ENCODE measurements at regions not wholly inside any gene's neighbourhood (a gene's known extent, or its start where the extent isn't known, plus 50 kb on each side); places are given as distances from the start of the nearest gene placed in this dataset.

- DNase-seq (ENCODE audit: low read depth) = no peak
Measured at GRCh38 chr20:63128367-63128766, 87.6 kb downstream of the YTHDF1 start.

- DNase-seq (ENCODE audit: low read depth) = no peak
Measured at GRCh38 chr20:63127700-63128364, 88.1 kb downstream of the YTHDF1 start.

- no peak for DNase-seq (ENCODE audit: low read depth)
Measured at GRCh38 chr20:63126876-63127699, 88.8 kb downstream of the YTHDF1 start.

- DNase-seq (ENCODE audit: low read depth) = no peak
Measured at GRCh38 chr20:63125838-63126601, 89.9 kb downstream of the YTHDF1 start.

- no peak for DNase-seq (ENCODE audit: low read depth)
Measured at GRCh38 chr20:63125581-63125837, 90.4 kb downstream of the YTHDF1 start.

GRCh38 chr20:63124782-63125580 is 91.0 kb downstream of the YTHDF1 start:
- DNase-seq (ENCODE audit: low read depth) = no peak

- DNase-seq (ENCODE audit: low read depth) = no peak
Measured at GRCh38 chr20:63124092-63124781, 91.7 kb downstream of the YTHDF1 start.

GRCh38 chr20:63123331-63123741 is 92.6 kb downstream of the YTHDF1 start:
- no peak for DNase-seq (ENCODE audit: low read depth)

- DNase-seq (ENCODE audit: low read depth) = no peak
Measured at GRCh38 chr20:63122626-63123025, 93.3 kb downstream of the YTHDF1 start.

- no peak for DNase-seq (ENCODE audit: low read depth)
Measured at GRCh38 chr20:63121749-63122405, 94.1 kb downstream of the YTHDF1 start.

GRCh38 chr20:63121246-63121645 is 94.7 kb downstream of the YTHDF1 start:
- DNase-seq (ENCODE audit: low read depth) = no peak

- DNase-seq (ENCODE audit: low read depth) = no peak
Measured at GRCh38 chr20:63120808-63121090, 95.2 kb downstream of the YTHDF1 start.

GRCh38 chr20:63119963-63120807 is 95.7 kb downstream of the YTHDF1 start:
- DNase-seq (ENCODE audit: low read depth) = no peak

- no peak for DNase-seq (ENCODE audit: low read depth)
Measured at GRCh38 chr20:63119121-63119962, 96.6 kb downstream of the YTHDF1 start.

GRCh38 chr20:63118303-63119120 is 97.4 kb downstream of the YTHDF1 start:
- no peak for DNase-seq (ENCODE audit: low read depth)

- no peak for DNase-seq (ENCODE audit: low read depth)
Measured at GRCh38 chr20:63117661-63118302, 98.1 kb downstream of the YTHDF1 start.

GRCh38 chr20:63117151-63117550 is 98.8 kb downstream of the YTHDF1 start:
- DNase-seq (ENCODE audit: low read depth) = no peak

Data from stimulated activated CD8-positive, alpha-beta memory T cell treated with anti-CD3 and anti-CD28 coated beads, Interleukin-12 subunit alpha, Interleukin-12 subunit beta, amount 100 ng/mL, for 4 hours (primary cell).